H1 (cell line): ENCODE measurements at regions not wholly inside any gene's neighbourhood (a gene's known extent, or its start where the extent isn't known, plus 50 kb on each side); places are given as distances from the start of the nearest gene placed in this dataset.

Source experiments
- CTCF ChIP-seq, 3 experiments: IDR thresholded peaks; 1 replicate in 2 of 3; 2 replicates in 1 of 3; pipeline versions ENCODE4 v1.5.1 to v1.6.1; 2011; ENCODE audit warnings: low read length in 3 of 3, mild to moderate bottlenecking in 3 of 3, inconsistent platforms in 2 of 3, low read depth in 1 of 3, moderate library complexity in 1 of 3; ENCODE audit not compliant: insufficient read depth in 1 of 3; ENCODE audit errors: control extremely low read depth in 1 of 3
- EZH2 ChIP-seq: fragments of 200-600 bp; sonication (generic); IDR thresholded peaks from 2 replicates; pipeline ENCODE4 v1.7.1; 2012; ENCODE audit warnings: low read depth, mild to moderate bottlenecking, moderate library complexity, low read length, inconsistent platforms; ENCODE audit not compliant: severe bottlenecking
- RAD21 ChIP-seq, 2 experiments: IDR thresholded peaks in 1 of 2; conservative IDR thresholded peaks in 1 of 2; 2 replicates each; pipeline ENCODE4 v1.6.1; 2011; ENCODE audit warnings: low read depth in 2 of 2, low read length in 2 of 2, improper control_type of control experiment in 1 of 2, inconsistent platforms in 1 of 2, mild to moderate bottlenecking in 1 of 2, moderate library complexity in 1 of 2
- TAF7 ChIP-seq: optimal IDR thresholded peaks from 2 replicates; pipeline ENCODE3; 2011; ENCODE audit warnings: low read depth, mild to moderate bottlenecking, inconsistent platforms, low read length, moderate library complexity, borderline replicate concordance

GRCh38 chr5:162703914-162704313 lies 636.3 kb downstream of the GABRG2 start:
- no peak for TF ChIP-seq TAF7
- TF ChIP-seq EZH2, result no peak
- TF ChIP-seq RAD21 (IDR thresholded peaks at IDR 0.05 in 1 of 2, conservative IDR thresholded peaks at IDR 0.05 in 1 of 2; ENCODE audit: low read depth in 2 of 2, low read length in 2 of 2), result no peak; a peak in 1 of 4 replicates
- no peak for TF ChIP-seq CTCF (IDR thresholded peaks at IDR 0.05; ENCODE audit: control extremely low read depth in 1 of 3, insufficient read depth in 1 of 3, low read depth in 1 of 3, low read length in 3 of 3)
